Fibroblast of lung (primary cell): ENCODE measurements at regions not wholly inside any gene's neighbourhood (a gene's known extent, or its start where the extent isn't known, plus 50 kb on each side); places are given as distances from the start of the nearest gene placed in this dataset.

Experiments used
- CTCF ChIP-seq, 2 donors: IDR thresholded peaks in 1 of 2; conservative IDR thresholded peaks in 1 of 2; 1 replicate in 1 of 2; 2 replicates in 1 of 2; pipeline ENCODE4 v1.5.1; 2011 to 2012; ENCODE audit warnings: low read length in 2 of 2, control low read depth in 1 of 2, inconsistent platforms in 1 of 2, low read depth in 1 of 2, mild to moderate bottlenecking in 1 of 2
- EZH2 ChIP-seq: IDR thresholded peaks from 2 replicates; pipeline ENCODE4 v1.5.1; 2012; ENCODE audit warnings: low read length, control low read depth, mild to moderate bottlenecking; ENCODE audit errors: missing control alignments

- no peak for TF ChIP-seq CTCF (conservative IDR thresholded peaks at IDR 0.05 in 1 of 2, IDR thresholded peaks at IDR 0.05 in 1 of 2; ENCODE audit: low read depth in 1 of 2, low read length in 2 of 2)
- no peak for TF ChIP-seq EZH2
These were observed 80.8 kb upstream of the SMIM30 start for GRCh38 chr7:113199136-113199535.
